ENCODE measurements at regions not wholly inside any gene's neighbourhood (a gene's known extent, or its start where the extent isn't known, plus 50 kb on each side); places are given as distances from the start of the nearest gene placed in this dataset.

GRCh38 chr22:27154717-27155116 is 497.3 kb downstream of the MIAT start:
- TF ChIP-seq CTCF (IDR thresholded peaks at IDR 0.05) = no peak
- TF ChIP-seq EP300 (IDR thresholded peaks at IDR 0.05) = no peak

Measured in suprapubic skin (tissue), 3 donors.